HFFc6 (cell line): ENCODE measurements at regions not wholly inside any gene's neighbourhood (a gene's known extent, or its start where the extent isn't known, plus 50 kb on each side); places are given as distances from the start of the nearest gene placed in this dataset.

Source experiments
- DNase-seq: peaks from one replicate; pipeline ENCODE4 v3.0.0-alpha.2; 2018
- H3K27ac Mint-ChIP-seq: 2 replicates; pipeline ENCODE4 v1.8.0; 2020; ENCODE audit warnings: mild to moderate bottlenecking, mixed read lengths
- H3K27me3 Mint-ChIP-seq: 2 replicates; pipeline ENCODE4 v1.8.0; 2021; ENCODE audit warnings: mild to moderate bottlenecking, moderate library complexity, mixed read lengths; ENCODE audit not compliant: insufficient read depth
- H3K36me3 Mint-ChIP-seq: 2 replicates; pipeline ENCODE4 v1.8.0; 2021; ENCODE audit warnings: low read depth, mixed read lengths
- H3K4me1 Mint-ChIP-seq: 2 replicates; pipeline ENCODE4 v1.8.0; 2020; ENCODE audit warnings: low read depth, mixed read lengths
- H3K4me3 Mint-ChIP-seq: 2 replicates; pipeline ENCODE4 v1.8.0; 2020; ENCODE audit warnings: mild to moderate bottlenecking, moderate library complexity, mixed read lengths
- H3K9me3 Mint-ChIP-seq: 2 replicates; pipeline ENCODE4 v1.8.0; 2020; ENCODE audit warnings: mild to moderate bottlenecking, mixed read lengths
- TF ChIP-seq, protein P1 (sequence below): fragments of 200-600 bp; sonication (generic); IDR thresholded peaks from 2 replicates; pipeline ENCODE4 v1.5.0; 2021; ENCODE audit warnings: antibody characterized with exemption, mild to moderate bottlenecking

DNA sequence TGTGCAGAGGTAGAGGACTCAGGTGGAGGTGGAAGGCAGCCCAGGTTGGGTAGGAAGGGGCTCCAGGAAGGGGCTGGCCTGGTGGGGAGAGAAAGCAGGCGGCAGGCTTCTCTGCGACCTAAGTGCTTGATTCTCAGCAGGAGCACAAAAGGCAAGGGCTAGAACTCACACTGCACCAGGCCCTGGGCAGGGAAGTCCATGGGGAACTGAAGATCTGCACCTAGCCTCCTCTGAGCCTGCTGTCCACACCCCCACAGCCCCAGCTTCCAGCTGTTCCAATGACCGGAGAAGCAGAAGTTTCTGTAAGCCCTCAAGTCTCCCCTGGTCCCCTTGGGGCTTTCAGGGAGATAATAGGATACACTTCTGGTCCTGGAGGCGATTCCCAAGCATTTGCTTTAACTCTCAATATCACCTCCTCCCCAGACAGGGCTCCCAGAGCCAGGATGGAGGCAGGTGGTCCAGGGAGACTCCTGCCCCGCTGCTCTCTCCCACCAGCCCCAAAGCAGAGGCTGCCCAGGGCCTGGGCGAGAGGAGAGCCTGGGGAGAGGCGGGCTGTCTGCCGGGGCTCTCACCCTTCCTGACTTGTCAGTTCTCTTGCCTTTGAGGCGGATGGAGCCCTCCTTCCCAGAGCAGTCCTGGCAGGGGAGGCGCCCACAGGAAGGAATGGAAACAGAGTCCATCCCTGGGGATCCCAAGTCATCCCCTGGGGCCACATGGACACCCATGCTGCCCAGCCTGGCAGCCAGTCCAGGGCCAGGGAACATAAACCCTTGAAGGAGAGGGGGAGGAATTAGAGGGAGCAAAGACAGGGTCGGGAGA, 126.0 kb downstream of the RBFOX3 start:
- Mint-ChIP-seq H3K27ac (no peak overlapping the region), H3K4me3 (no peak overlapping the region), H3K27me3 (peaks cover 8% of the 10 kb centered on the region; the same call in 1 of the 2 replicates), H3K4me1 (no peaks in the 10 kb centered on the region), H3K36me3 (no peaks in the 10 kb centered on the region), H3K9me3 (peaks cover 60% of the 10 kb centered on the region)
- DNase-seq, result no peak
- TF ChIP-seq, protein P1, sequence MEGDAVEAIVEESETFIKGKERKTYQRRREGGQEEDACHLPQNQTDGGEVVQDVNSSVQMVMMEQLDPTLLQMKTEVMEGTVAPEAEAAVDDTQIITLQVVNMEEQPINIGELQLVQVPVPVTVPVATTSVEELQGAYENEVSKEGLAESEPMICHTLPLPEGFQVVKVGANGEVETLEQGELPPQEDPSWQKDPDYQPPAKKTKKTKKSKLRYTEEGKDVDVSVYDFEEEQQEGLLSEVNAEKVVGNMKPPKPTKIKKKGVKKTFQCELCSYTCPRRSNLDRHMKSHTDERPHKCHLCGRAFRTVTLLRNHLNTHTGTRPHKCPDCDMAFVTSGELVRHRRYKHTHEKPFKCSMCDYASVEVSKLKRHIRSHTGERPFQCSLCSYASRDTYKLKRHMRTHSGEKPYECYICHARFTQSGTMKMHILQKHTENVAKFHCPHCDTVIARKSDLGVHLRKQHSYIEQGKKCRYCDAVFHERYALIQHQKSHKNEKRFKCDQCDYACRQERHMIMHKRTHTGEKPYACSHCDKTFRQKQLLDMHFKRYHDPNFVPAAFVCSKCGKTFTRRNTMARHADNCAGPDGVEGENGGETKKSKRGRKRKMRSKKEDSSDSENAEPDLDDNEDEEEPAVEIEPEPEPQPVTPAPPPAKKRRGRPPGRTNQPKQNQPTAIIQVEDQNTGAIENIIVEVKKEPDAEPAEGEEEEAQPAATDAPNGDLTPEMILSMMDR, result no peak

DNA sequence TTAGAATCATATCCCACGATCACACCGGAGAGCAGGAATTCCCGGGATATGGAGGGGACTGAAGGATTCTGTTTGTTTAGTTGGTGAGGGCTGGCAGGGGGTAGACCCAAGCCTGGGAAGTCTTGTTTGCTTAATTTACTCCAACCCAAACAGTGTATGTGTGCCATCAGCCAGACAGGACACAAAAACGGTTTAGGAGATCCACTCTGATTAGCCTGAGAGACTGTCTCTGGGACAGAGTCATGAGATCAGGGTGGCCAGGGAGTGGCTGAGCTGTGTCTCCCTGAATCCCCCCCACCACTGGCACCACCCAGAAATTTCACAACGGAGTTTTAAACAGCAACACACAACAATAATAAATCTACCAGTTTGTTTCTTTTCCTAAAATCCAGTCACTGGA, 127.0 kb downstream of the RBFOX3 start:
- TF ChIP-seq, protein P1, result no peak
- no peak for DNase-seq
- no peaks in the 10 kb centered on the region for H3K4me1 Mint-ChIP-seq
- no peaks in the 10 kb centered on the region for H3K36me3 Mint-ChIP-seq
- no peak overlapping the region for H3K27ac Mint-ChIP-seq
- H3K9me3 Mint-ChIP-seq, result peaks cover 64% of the 10 kb centered on the region
- H3K27me3 Mint-ChIP-seq, result peaks cover 6% of the 10 kb centered on the region; the same call in 1 of the 2 replicates
- no peak overlapping the region for H3K4me3 Mint-ChIP-seq

DNA sequence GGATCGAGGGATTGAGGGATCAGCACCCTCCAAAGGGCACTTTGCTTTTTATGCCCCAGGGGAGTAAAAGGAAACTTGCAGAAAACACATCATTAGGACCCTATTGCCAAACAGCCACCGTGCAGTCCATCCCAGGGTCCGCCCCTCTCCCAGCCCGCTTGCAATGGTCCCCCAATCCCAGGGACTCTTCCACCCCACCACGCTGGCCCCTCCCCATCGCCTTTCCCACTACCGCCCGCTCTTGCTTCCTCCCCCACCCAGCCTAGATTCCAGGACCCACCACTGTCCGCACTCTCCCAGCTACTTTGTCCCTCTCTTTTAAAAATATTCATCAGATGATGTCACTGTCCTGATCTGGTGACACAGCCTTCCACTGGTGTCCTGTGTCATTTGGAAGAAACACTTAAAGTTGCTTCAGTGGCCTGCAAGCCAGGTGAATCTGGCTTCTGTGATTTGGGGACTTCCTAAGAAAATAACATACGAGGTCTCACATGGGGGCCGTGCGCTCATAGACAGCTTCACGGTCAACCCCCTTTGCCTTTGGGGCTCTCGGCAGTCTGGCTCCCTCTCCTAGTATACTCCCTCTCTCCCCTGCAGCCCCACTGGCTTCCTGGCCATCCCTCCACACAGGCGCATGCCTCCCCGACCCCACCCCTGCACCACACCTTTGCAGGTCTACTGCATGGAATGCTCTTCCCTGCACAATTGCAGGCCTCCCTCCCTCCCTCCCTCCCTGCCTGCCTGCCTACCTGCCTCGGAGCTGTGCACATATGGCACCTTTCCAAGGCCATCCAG, 127.9 kb downstream of the RBFOX3 start:
- TF ChIP-seq, protein P1, result no peak
- Mint-ChIP-seq H3K4me3 (no peak overlapping the region), H3K27me3 (peaks cover 8% of the 10 kb centered on the region; the same call in 1 of the 2 replicates), H3K9me3 (peaks cover 71% of the 10 kb centered on the region), H3K27ac (no peak overlapping the region), H3K36me3 (no peaks in the 10 kb centered on the region), H3K4me1 (no peaks in the 10 kb centered on the region)
- DNase-seq, result no peak

DNA sequence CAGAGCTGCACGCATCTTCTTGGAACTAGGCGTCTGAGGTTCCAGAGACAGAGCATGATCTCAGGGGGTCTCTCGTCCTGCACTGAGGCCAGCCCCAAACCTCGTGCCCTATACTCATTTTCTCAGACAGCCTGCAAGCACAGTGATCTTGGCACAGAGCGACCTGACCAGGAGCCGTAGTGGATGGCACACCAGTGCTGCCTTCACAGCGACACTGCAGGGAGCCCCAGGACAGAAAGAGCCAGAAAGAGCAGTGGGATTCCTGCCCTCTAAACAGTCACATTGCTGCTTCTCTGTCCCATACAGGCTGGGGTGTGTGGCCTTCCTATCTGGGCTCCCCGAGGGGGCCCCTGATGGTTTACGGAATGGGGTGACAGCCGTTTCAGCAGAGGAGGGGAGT, 131.0 kb downstream of the RBFOX3 start:
- DNase-seq, result no peak
- H3K36me3 Mint-ChIP-seq, result peaks cover 13% of the 10 kb centered on the region
- peaks cover 9% of the 10 kb centered on the region for H3K27me3 Mint-ChIP-seq
- H3K4me1 Mint-ChIP-seq, result no peaks in the 10 kb centered on the region
- TF ChIP-seq, protein P1, result no peak
- no peak overlapping the region for H3K4me3 Mint-ChIP-seq
- no peak overlapping the region for H3K27ac Mint-ChIP-seq
- peaks cover 64% of the 10 kb centered on the region for H3K9me3 Mint-ChIP-seq

DNA sequence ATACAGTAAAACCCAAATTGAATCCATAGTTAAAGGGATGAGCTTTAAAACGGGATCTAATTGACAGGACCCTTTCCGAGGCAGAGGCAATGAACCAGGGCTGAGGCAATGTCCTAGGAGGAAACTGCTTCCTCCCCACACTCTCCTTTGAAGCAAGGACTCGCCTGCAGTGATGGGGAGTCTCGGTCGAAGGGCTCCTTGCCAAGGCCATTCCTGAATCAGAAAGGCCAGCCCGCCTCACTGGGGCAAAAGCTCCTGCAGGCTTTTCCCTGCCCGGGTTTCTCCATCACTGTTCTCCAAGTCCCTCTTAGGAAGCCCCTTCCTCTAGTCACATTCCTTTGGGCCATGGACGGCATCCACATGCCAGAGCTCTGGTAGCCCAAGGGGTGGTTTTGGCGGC, 132.0 kb downstream of the RBFOX3 start:
- TF ChIP-seq, protein P1, result no peak
- Mint-ChIP-seq H3K27me3 (peaks cover 7% of the 10 kb centered on the region), H3K27ac (no peak overlapping the region), H3K4me3 (no peak overlapping the region), H3K36me3 (peaks cover 15% of the 10 kb centered on the region), H3K4me1 (no peaks in the 10 kb centered on the region), H3K9me3 (peaks cover 66% of the 10 kb centered on the region)
- DNase-seq, result no peak
